ENCODE measurements at regions not wholly inside any gene's neighbourhood (a gene's known extent, or its start where the extent isn't known, plus 50 kb on each side); places are given as distances from the start of the nearest gene placed in this dataset.

DNA sequence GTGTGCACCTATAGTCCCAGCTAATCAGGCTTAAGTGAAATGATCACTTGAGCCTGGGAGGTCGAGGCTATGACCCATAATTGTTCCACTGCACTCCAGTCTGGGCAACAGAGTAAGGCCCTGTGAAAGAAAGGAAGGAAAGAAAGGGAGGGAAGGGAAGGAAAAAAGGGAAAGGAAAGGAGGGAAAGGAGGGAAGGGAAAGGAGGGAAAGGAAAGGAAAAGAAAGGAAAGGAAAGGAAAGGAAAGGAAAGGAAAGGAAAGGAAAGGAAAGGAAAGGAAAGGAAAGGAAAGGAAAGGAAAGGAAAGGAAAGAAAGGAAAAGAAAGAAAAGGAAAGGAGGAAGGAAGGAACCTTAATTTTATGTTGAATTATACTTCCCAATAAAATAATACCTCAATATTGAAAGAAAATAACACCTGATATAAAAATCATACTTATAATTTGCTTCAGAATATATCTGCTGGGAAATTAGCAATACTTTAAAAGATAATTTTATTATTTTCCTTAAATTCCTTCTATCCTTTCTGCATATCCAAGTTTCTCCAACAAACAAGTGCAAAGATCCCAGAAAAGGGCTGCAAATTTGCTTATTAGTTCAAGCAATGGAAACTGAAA lies 177.3 kb downstream of the KLF12 start:
- Histone ChIP-seq H3K36me3 (replicated peaks in 1 of 2) (no peaks in the 10 kb centered on the region), H3K4me1 (replicated peaks in 1 of 2) (no peaks in the 10 kb centered on the region), H3K9me3 (replicated peaks in 1 of 3) (no peaks in the 10 kb centered on the region), H3K4me3 (no peak overlapping the region), H3K27ac (no peak overlapping the region), H3K27me3 (no peaks in the 10 kb centered on the region)
- no peak for DNase-seq
- intact Hi-C loops (cut with DNase I) = no loop called here
- no peak for TF ChIP-seq POLR2A (IDR thresholded peaks at IDR 0.05)
- TF ChIP-seq, protein P1, sequence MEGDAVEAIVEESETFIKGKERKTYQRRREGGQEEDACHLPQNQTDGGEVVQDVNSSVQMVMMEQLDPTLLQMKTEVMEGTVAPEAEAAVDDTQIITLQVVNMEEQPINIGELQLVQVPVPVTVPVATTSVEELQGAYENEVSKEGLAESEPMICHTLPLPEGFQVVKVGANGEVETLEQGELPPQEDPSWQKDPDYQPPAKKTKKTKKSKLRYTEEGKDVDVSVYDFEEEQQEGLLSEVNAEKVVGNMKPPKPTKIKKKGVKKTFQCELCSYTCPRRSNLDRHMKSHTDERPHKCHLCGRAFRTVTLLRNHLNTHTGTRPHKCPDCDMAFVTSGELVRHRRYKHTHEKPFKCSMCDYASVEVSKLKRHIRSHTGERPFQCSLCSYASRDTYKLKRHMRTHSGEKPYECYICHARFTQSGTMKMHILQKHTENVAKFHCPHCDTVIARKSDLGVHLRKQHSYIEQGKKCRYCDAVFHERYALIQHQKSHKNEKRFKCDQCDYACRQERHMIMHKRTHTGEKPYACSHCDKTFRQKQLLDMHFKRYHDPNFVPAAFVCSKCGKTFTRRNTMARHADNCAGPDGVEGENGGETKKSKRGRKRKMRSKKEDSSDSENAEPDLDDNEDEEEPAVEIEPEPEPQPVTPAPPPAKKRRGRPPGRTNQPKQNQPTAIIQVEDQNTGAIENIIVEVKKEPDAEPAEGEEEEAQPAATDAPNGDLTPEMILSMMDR (IDR thresholded peaks at IDR 0.05) = no peak
- WGBS, 4 donors = 76 to 92% (median 85%) methylated on average over 1 of the region's 1 CpG

DNA sequence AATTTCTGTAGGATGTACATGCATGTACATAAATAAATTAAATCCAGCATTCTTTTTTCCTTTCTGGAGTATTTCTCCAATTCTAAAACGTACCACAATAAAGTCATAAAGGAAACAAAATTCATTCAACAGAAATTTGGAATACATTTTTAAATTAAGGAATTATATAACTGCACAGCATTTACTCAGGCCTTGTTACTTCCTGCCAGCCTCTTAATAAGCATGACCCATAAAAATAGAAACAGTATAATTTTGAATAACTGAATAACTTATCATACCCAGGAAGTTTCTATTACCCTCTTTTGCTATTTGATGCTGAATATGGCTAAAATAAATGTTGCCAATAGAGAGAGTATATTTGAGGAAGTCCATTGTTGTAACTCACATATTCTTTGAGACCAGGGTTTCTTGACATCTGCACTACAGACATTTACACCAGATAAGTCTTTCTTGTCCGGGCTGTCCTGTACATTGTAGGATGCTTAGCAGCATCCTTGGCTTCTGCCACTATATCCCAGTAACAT lies 178.2 kb downstream of the KLF12 start:
- H3K27ac ChIP-seq = no peak overlapping the region
- no peaks in the 10 kb centered on the region for H3K36me3 ChIP-seq (replicated peaks in 1 of 2)
- H3K9me3 ChIP-seq (replicated peaks in 1 of 3) = no peaks in the 10 kb centered on the region
- intact Hi-C loops (cut with DNase I) = no loop called here
- no peaks in the 10 kb centered on the region for H3K4me1 ChIP-seq (replicated peaks in 1 of 2)
- no peaks in the 10 kb centered on the region for H3K27me3 ChIP-seq
- no peak for TF ChIP-seq POLR2A (IDR thresholded peaks at IDR 0.05)
- TF ChIP-seq, protein P1 (IDR thresholded peaks at IDR 0.05) = no peak
- H3K4me3 ChIP-seq = no peak overlapping the region
- WGBS, 4 donors = 74 to 82% (median 80%) methylated on average over 2 of the region's 2 CpGs
- DNase-seq = no peak

DNA sequence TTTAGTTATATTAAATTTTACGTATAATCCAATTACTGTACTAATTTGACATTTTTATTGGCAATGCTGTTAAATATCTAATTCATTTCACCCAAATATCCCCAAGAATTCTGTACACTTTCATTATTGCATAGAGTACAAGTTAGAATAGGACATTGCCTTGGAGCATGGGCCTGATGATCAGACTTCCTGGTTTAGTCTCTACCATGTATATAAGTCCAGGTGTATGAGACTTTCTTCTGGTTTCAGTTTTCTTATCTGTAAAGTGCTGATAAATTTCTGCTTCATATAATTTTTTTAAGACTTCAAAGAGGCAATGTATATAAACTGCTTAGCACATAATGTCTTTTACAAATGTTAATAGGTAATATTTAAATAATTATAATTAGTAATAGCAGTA lies 179.4 kb downstream of the KLF12 start:
- WGBS, 4 donors = 81 to 100% (median 92%) methylated on average over 1 of the region's 1 CpG
- no peak overlapping the region for H3K27ac ChIP-seq
- H3K9me3 ChIP-seq (replicated peaks in 1 of 3) = no peaks in the 10 kb centered on the region
- no peak overlapping the region for H3K4me3 ChIP-seq
- H3K27me3 ChIP-seq = no peaks in the 10 kb centered on the region
- TF ChIP-seq, protein P1 (IDR thresholded peaks at IDR 0.05) = no peak
- no peak for TF ChIP-seq POLR2A (IDR thresholded peaks at IDR 0.05)
- H3K36me3 ChIP-seq (replicated peaks in 1 of 2) = no peaks in the 10 kb centered on the region
- no peaks in the 10 kb centered on the region for H3K4me1 ChIP-seq (replicated peaks in 1 of 2)
- no peak for DNase-seq
- intact Hi-C loops (cut with DNase I) = no loop called here

DNA sequence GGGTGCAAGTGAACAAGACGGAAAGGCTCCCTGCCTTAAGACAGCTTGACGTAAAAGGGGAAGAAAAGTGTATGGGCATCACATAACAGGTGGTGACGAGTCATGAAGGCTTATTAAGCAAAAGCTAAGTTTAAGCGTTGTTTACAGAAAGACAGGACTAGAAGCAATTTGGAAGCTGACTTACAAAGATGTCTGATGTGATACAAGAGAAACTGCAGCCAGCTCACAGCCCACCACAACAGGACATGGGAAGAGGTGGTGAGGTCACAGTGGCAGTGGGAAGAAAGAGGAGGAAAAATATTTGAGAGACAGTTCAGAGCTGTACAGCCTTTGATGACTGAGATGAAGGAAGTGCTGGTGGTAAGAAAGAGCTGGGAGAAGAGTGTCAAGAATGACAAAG lies 181.6 kb downstream of the KLF12 start:
- Histone ChIP-seq H3K36me3 (replicated peaks in 1 of 2) (no peaks in the 10 kb centered on the region), H3K9me3 (replicated peaks in 1 of 3) (no peaks in the 10 kb centered on the region), H3K4me3 (no peak overlapping the region), H3K27me3 (no peaks in the 10 kb centered on the region), H3K27ac (no peak overlapping the region), H3K4me1 (replicated peaks in 1 of 2) (no peaks in the 10 kb centered on the region)
- TF ChIP-seq, protein P1 (IDR thresholded peaks at IDR 0.05) = no peak
- no peak for TF ChIP-seq POLR2A (IDR thresholded peaks at IDR 0.05)
- 83 to 95% (median 91%) methylated on average over 4 of the region's 4 CpGs for WGBS, 4 donors
- intact Hi-C loops (cut with DNase I) = no loop called here
- no peak for DNase-seq
